ENCODE measurements at regions not wholly inside any gene's neighbourhood (a gene's known extent, or its start where the extent isn't known, plus 50 kb on each side); places are given as distances from the start of the nearest gene placed in this dataset.

DNA sequence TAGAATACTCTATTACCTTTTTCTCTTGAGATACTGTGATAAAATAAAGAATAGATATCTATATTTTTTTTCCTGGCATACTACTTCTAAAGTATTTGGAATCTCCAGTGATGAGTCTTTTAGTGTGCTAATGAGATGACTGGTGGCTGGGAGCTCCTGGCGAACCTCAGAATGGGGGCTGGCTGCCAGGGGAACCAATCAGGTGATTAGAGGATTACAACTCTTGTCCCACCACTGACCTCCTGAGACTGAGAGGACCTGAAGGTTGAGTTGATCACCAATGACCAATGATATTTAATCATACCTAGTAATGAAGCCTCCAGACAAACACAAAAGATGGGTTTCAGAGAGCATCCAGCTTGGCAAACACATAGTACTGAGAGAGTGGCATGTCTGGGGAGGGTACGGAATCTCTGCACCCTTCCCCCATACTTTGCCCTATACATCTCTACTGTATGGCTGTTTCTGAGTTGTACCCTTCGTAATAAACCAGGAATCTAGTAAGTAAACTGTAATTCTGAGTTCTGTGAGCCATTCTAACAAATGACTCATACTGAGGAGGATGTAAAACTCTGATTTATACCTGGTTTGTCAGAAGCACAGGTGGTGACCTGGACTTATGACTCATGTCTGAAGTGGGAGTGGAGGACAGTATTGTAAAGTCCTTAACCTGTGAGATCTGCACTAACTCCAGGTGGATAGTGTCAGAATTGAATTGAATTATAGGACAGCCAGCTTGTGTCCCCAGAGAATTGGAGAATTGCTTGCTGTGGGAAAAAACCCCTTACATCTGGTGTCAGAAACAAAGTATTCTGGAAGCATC is 325.3 kb upstream of the LRRC4C start:
- TF ChIP-seq CTCF (IDR thresholded peaks at IDR 0.05): no peak
- TF ChIP-seq POLR2A (IDR thresholded peaks at IDR 0.05): no peak

Measured in suprapubic skin (tissue), 3 donors.